ENCODE measurements at regions not wholly inside any gene's neighbourhood (a gene's known extent, or its start where the extent isn't known, plus 50 kb on each side); places are given as distances from the start of the nearest gene placed in this dataset.

DNA sequence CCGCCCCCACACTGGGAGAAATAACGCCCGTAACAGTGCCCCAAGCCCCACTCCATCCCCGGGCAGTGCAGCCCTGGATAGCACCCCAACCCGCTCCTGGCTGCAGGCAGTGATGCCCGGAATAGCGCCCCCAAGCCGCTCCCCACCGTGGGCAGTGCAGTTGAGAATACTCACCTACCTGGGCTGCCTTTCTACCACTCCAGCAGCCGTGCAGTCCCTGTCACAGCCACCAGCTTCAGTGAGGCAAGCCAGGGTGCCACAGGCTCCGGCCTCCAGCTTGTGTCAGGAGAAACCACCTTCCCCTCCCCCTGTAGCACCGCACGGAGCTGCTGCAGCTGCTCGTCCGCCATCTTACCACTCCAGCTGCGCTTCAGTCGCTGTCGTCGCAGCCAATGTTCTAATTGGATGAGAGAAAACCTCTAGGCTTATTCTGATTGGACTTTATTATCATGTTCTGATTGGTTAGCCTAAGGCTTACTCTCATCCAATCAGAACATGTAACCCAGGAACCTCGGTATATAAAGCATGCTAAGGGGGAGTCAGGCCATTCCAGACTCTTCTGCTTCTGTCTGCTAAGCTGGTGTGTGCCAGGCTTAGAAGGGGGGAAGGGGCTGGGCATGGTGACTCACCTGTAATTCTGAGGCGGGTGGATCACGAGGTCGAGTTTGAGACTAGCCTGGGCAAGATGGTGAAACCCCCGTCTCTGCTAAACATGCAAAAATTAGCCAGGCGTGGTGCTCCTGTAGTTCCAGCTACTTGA is 53.2 kb upstream of the ZNF33B start:
- TF ChIP-seq RFX5 (IDR thresholded peaks at IDR 0.05) (no peak), HEYL (CRISPR knock-in tag; IDR thresholded peaks at IDR 0.05) (no peak), MYC (IDR thresholded peaks at IDR 0.05; ENCODE audit: borderline replicate concordance, low read length) (no peak), ZSCAN20 (CRISPR knock-in tag; IDR thresholded peaks at IDR 0.05) (no peak), RAD21 (conservative IDR thresholded peaks at IDR 0.05 in 1 of 2, IDR thresholded peaks at IDR 0.05 in 1 of 2) (no peak)
- TF ChIP-seq, protein P1, sequence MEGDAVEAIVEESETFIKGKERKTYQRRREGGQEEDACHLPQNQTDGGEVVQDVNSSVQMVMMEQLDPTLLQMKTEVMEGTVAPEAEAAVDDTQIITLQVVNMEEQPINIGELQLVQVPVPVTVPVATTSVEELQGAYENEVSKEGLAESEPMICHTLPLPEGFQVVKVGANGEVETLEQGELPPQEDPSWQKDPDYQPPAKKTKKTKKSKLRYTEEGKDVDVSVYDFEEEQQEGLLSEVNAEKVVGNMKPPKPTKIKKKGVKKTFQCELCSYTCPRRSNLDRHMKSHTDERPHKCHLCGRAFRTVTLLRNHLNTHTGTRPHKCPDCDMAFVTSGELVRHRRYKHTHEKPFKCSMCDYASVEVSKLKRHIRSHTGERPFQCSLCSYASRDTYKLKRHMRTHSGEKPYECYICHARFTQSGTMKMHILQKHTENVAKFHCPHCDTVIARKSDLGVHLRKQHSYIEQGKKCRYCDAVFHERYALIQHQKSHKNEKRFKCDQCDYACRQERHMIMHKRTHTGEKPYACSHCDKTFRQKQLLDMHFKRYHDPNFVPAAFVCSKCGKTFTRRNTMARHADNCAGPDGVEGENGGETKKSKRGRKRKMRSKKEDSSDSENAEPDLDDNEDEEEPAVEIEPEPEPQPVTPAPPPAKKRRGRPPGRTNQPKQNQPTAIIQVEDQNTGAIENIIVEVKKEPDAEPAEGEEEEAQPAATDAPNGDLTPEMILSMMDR (IDR thresholded peaks at IDR 0.05), result no peak
- TF ChIP-seq, protein P2, sequence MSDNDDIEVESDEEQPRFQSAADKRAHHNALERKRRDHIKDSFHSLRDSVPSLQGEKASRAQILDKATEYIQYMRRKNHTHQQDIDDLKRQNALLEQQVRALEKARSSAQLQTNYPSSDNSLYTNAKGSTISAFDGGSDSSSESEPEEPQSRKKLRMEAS (IDR thresholded peaks at IDR 0.05), result no peak
